Inferior parietal cortex (tissue), 1 donor: ENCODE measurements at regions not wholly inside any gene's neighbourhood (a gene's known extent, or its start where the extent isn't known, plus 50 kb on each side); places are given as distances from the start of the nearest gene placed in this dataset.
A peak's percentile ranks its signal among the peaks of the same experiment; 100 is the strongest.

Experiments
- DNase-seq: peaks from one replicate; pipeline ENCODE4 v3.0.0-alpha.2; 2016; ENCODE audit errors: extremely low spot score

DNA sequence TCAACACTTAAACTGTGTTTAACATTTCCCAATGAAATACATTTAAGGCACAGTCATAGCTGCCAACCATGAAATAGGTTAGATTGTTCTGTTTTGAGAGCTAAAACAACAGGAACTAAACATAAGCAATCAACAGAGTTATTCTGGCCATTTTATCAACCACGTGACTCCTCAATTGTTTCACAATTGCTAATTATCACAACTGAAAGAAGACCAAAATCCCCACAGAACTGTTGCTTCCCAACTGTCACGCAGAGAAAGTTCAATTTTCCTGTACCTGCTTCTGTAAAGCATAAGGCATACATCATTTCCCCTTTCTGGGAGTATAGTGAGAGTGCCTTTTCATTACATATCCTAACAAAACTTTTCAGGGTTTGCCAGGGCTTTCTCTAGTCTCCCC, 248.6 kb downstream of the EPHA4 start:
- DNase-seq: no peak

DNA sequence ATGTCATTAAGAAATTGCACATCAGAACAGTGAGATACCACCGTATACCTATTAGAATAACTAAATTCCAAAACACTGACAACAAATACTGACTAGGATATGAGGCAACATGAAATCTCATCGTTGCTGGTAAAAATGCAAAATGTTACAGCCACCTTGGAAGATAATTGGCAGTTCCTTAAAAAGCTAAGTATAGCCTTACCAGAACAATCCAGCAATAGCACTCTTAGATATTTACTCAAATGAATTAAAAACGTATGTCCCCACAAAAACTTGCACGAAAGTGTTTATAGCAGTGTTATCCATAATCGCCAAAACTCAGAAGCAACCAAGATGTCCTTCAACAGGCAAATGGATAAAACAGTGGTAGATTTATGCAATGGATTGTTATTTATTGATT, 241.7 kb downstream of the EPHA4 start:
- DNase-seq: no peak

DNA sequence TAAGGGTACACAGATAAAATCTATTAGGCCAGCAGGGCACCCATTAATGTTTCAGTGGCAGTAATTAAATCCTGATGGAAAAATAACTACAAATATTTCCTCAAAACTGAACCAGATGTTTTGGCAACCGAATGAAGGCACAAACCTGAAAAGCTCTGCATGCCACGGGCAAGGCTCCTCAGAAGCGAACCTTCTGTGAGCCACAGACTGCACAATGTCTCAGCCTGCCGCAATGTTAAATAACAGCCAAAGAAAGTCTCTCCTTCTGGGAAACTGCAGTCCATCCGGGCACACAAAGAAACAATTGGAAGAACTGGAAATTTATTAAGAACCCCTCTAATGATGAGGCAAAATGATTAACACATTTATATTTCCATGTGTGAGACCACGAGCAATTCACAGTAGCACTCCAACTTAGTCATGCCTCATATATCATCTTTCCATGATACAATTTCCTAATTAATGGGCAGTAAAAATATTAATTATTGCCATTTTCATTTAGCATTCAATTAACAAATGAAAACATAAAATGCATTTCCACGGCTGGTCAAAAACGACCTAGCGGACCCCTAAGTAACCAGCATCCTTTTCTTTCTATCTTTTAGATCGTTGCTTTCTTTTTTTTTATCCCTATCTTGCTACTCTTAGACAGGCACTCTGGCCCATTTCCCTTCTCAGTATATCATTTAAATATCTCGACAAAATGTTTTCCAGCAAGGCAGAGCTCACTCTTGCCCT, 237.5 kb downstream of the EPHA4 start:
- no peak for DNase-seq

DNA sequence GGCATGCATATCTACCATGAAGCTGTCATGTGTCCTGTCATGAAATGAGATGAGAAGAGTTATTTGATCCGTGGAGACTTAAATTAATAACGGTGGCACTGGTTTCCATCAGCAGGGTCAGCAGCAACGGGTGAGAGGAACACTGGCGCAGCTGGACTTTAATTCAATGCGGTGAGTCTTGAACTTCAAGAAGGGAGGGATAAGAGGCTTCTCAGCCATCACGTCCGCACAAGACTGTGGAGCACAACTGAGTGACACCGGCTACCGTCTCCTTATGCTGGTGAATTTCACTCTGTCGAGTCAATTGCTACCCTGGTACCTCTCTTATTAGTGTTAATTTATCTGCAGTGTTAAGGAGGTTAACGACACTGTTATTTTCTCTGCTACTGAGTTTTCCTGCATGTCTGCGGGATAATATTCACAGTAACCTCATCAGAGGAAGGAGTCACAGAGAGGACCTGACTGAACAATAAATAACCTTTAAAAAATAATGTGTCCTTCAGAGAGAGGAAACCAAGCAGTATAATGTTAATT, 236.8 kb downstream of the EPHA4 start:
- no peak for DNase-seq

DNA sequence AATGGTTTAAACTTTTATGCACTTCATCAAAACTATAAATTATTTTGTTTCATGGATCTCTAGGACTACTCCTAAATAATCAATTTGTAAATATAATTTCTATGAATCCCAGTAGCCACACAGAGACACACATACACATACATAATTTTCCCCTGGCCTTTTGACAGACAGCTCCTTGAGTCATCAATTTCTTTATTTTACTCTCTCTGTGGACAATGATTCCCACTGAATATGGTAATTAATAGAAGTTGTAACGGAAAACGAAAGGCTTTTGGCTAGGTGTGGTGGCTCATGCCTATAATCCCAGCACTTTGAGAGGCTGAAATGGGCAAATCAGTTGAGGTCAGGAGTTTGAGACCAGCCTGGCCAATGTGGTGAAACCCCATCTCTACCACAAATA, 235.1 kb downstream of the EPHA4 start:
- no peak for DNase-seq

DNA sequence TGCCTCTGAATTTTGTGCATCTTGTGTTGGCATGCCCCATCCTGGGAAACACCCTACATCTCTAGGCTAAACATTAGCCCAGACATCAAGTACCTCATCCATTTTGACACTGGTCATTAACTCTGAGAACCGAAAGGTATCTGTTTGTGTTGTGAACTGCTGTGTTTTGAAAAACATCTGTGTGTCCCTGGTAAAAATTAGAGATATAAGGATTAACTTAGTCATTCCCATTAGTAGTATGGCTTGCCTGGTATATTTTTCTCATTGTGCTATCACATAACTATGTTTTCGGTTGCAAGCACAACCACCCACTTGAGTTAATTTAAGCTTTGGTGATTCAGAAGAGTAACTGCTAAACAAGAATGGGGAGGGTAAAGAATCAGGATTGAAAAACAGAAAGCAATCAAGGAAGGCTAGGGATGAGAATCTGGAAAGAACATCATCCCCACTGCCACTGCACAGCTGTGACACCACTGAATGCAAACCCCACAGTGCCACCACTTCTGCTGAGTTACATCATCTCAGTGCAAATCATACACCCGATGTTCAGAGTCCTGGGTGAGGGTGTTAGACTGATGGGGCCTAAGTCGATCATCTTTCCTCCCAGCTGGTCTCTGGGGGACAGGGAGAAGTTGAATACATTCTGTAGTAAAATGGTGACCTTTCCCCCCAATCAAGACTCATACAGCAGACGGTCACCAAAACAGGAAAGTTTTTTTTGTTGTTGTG, 234.0 kb downstream of the EPHA4 start:
- DNase-seq: peak; percentile 19

DNA sequence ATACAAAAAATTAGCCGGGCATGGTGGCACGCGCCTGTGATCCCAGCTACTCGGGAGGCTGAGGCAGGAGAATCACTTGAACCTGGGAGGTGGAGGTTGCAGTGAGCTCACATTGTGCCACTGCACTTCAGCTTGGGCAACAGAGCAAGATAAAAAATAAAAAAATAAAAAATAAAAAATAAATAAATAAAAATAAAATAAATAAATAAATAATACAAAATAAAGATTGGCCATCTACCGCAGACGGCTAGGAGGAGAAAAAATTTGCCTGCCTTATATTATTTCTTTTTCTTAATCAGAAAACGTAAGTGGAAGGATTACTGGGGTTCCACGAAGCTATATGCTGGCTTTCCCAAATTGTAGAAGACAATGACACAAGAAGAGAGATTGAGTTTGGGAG, 229.7 kb downstream of the EPHA4 start:
- DNase-seq: no peak

DNA sequence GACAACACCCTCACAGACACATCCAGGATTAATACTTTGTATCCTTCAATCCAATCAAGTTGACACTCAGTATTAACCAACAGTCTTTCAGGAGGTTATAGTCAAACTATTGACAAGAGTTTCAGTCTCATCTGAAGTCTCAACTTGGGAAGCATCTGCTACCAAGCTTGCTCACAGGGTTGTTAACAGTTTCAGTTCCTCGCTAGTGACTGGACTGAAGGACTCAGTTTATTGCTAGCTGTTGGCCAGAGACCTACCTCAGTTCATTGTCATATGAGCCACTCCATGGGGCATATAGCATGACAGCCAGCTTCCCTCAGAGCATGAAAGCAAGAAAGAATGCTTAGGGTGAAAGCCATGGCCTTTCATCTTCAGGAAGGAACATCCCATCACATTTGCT, 228.6 kb downstream of the EPHA4 start:
- no peak for DNase-seq

DNA sequence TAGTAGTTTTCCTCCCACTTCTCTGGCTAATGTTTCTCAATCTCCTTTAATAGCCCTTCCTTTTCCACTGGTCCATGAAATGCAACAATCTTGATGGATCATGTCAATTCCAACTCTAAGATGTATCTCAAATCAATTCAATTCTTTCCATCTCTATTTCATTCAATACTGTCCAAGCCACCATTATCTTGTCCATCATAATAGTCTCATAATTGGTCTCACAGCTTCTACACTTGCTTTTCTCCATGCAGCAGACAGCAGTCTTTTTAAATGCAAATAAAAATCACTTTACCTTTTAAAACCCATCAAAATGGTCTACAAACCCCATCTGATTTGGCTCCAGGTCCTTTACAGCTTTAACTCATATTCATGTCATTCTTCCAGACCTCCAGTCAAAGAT, 226.6 kb downstream of the EPHA4 start:
- DNase-seq: no peak

DNA sequence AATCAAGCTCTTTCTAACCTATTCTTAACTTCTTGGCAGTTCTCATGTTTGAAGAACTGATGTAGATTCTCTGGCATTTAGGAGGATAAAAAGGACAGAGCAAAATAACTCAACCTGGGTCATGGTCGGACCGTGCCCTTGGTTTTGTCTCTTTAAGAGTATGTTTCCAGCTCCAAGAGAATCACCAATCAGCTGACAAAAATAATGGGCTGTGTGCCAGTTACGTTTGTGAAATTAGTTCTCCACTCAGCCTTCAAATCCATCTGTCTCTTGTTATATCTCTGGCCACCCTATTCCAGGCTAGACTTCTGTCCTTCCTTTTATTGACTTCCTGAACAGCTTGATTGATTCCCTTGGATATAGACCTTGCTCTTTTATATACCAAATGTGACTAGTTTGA, 225.7 kb downstream of the EPHA4 start:
- DNase-seq: no peak

DNA sequence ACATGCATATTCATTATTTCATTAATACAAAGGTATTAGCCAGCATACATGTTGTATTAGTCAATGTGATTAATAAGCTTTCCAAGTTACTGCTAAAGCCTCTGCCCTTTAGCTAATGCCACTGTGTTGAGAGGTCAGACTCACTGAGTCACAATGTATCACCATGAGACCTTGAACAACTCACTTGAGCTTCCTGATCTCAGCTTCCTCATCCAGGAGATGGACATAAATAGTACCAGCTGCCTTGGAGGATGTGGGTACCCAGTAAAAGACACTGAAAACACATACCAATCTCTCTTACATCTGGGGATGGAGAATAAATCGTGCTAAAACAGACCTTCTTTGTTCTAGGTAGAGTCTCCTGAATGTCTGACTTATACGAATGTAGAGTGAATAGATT, 224.6 kb downstream of the EPHA4 start:
- no peak for DNase-seq

DNA sequence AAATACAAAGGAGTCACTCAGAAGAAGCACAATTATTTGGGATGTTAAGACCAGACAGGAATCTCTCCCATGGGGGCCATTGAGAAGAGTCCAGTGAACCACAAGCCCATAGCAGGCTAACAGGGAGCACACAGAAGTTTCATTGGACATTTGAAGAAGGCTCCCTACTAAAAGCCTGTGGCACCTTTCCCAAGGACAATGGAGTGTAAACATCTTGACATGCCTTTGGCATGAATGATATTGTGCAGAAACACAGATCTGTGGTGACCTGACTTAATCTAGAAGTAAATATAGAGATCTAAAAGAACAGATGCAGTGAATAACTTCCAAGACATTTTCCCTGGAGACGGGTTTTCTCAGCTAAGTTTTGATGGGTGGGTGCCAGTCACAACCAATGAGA, 221.5 kb downstream of the EPHA4 start:
- no peak for DNase-seq

DNA sequence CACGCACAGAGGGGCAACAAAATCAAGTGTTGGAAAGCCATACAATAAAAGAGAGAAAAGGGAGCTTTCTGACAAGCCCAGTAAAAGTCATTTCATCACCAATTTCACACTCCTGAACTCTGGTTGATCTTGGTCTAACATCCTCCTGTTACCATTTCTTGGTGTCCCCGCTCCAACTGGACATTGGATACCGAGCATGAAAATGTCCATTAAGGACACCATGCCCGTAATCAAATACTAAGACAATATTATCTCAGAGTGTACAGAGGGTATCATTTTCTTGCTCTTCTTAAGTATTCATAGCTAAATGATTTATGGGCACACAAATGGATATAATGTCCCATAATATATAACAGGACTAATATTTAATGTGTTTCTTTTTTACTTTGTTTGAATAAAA, 218.9 kb downstream of the EPHA4 start:
- DNase-seq: no peak

DNA sequence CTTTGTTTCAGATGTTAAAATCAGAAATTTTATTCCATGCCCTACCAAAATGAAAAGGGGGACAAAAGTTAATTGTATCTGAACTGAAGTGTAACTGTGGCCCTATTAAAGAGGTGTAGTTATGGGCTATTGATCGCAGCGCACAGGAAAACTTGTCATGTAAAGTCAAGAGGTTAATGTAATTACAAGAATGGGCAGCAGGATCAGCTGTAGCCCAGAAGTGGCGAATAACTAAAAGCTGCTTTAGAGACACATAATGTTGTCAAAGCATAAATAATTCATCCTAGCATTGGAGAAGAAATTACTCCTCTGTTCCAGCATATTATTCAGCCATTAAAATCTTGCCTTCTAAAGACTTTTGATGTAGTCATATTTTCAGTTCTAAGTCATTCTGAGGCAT, 211.8 kb downstream of the EPHA4 start:
- no peak for DNase-seq

DNA sequence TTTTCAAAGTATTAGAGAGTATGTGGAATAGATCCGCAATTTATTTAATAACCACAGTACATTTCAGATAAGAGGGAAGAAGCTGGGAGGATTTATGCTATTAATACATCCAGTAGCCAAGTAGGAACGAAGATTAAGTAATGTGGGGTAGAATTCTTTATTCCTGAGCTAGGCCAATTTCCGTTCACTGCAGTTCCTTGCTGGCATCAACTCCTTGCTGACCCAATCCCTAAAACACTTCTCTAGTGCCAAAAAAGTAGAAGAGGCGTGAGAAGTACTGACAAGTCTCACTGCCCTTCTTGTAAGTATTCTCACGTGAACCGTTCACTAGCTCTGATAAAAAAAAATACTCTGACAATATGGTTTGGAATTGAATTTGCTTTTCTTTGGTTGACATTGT, 211.4 kb downstream of the EPHA4 start:
- no peak for DNase-seq

DNA sequence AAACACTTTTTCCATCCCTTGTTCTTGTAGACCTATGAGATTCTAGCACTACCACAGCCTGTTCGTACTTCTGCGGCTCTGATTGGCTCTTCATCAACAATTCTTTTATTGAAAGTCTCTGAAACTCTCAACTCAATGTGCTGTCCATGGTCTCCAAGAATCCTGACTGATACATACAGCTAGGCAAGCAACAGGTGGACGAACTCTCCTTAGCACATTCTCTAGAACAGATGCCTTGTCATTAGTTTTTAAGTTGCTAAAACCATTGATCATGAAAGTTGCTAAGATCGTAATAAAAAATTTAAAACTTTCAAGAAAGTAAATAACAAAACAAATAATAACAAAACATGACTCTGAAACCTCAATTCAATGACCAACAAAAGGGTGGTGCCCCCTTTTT, 210.5 kb downstream of the EPHA4 start:
- DNase-seq: no peak

DNA sequence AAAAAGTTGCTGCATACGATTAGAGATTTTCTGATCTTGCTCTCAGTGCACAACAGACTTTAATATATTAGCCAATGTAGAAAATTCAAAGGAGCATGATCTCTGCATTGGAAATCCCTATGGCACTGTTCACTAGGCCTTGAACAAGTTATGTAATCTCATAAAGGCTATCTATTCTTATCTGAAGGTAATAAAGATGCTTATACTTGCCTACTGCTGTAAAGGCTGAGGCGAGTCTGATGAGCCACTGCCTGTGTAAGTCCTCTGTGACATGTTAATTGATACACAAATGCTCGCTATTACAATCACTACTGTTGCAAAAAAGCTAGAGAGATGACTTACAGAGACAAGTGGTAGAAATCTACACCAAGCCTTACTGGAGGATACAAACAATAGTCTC, 207.4 kb downstream of the EPHA4 start:
- no peak for DNase-seq
